GM18519 (cell line): ENCODE measurements at regions not wholly inside any gene's neighbourhood (a gene's known extent, or its start where the extent isn't known, plus 50 kb on each side); places are given as distances from the start of the nearest gene placed in this dataset.
"Not testable (repeated sequence)": the region's sequence is repeated elsewhere in the genome, so short reads cannot be mapped to it uniquely, and the experiment has no call there.

Source experiments
- ATAC-seq: cut with Tn5 transposase; IDR thresholded peaks from one replicate; pipeline ENCODE4 v1.9.1; 2021; ENCODE audit warnings: mild to moderate bottlenecking, moderate library complexity; ENCODE audit not compliant: unreplicated experiment, low FRiP score

- no peak for ATAC-seq
These were observed 350.5 kb upstream of the NRG3 start for GRCh38 chr10:81524467-81524866.

- no peak for ATAC-seq
These were observed 342.6 kb upstream of the NRG3 start for GRCh38 chr10:81532403-81532802.

GRCh38 chr10:81534991-81535390 is 340.0 kb upstream of the NRG3 start:
- ATAC-seq: no peak

- no peak for ATAC-seq
These were observed 333.5 kb upstream of the NRG3 start for GRCh38 chr10:81541517-81541916.

- ATAC-seq: no peak
These were observed 328.8 kb upstream of the NRG3 start for GRCh38 chr10:81546243-81546642.

- ATAC-seq: no peak
These were observed 326.8 kb upstream of the NRG3 start for GRCh38 chr10:81548160-81548559.

GRCh38 chr10:81564143-81564542 is 310.9 kb upstream of the NRG3 start:
- ATAC-seq: no peak

GRCh38 chr10:81569488-81569887 is 305.5 kb upstream of the NRG3 start:
- ATAC-seq: no peak

GRCh38 chr10:81570349-81570748 is 304.6 kb upstream of the NRG3 start:
- no peak for ATAC-seq

GRCh38 chr10:81570878-81571794 is 303.9 kb upstream of the NRG3 start:
- no peak for ATAC-seq

GRCh38 chr10:81575036-81575435 is 300.0 kb upstream of the NRG3 start:
- ATAC-seq: no peak

GRCh38 chr10:81576336-81576735 is 298.7 kb upstream of the NRG3 start:
- ATAC-seq: no peak

- ATAC-seq: no peak
These were observed 280.0 kb upstream of the NRG3 start for GRCh38 chr10:81594991-81595390.

GRCh38 chr10:81600185-81600584 is 274.8 kb upstream of the NRG3 start:
- ATAC-seq: no peak

GRCh38 chr10:81603106-81603620 is 271.8 kb upstream of the NRG3 start:
- ATAC-seq: no peak

- ATAC-seq: not testable (repeated sequence)
These were observed 230.5 kb upstream of the NRG3 start for GRCh38 chr10:81644485-81644884.

- no peak for ATAC-seq
These were observed 219.0 kb upstream of the NRG3 start for GRCh38 chr10:81655986-81656385.

GRCh38 chr10:81662837-81663236 is 212.2 kb upstream of the NRG3 start:
- ATAC-seq: no peak

- ATAC-seq: not testable (repeated sequence)
These were observed 210.2 kb upstream of the NRG3 start for GRCh38 chr10:81664800-81665199.

GRCh38 chr10:81674941-81675340 is 200.1 kb upstream of the NRG3 start:
- ATAC-seq: no peak

- ATAC-seq: no peak
These were observed 195.7 kb upstream of the NRG3 start for GRCh38 chr10:81679291-81679690.

- ATAC-seq: no peak
These were observed 194.6 kb upstream of the NRG3 start for GRCh38 chr10:81680359-81680758.
